Ovary (tissue), 3 donors: ENCODE measurements at regions not wholly inside any gene's neighbourhood (a gene's known extent, or its start where the extent isn't known, plus 50 kb on each side); places are given as distances from the start of the nearest gene placed in this dataset.

Experiments
- CTCF ChIP-seq, 3 donors: fragments of 450-650 bp in 2 of 3; fragments of 200-600 bp in 1 of 3; IDR thresholded peaks; one replicate each; pipeline versions ENCODE4 v1.5.1 to v1.8.0; 2016 to 2022; ENCODE audit warnings: antibody characterized with exemption in 3 of 3, mild to moderate bottlenecking in 1 of 3
- EP300 ChIP-seq: sonication (generic); formaldehyde crosslinking; IDR thresholded peaks from one replicate; pipeline ENCODE4 v1.6.1; 2017; ENCODE audit warnings: antibody characterized with exemption
- POLR2A ChIP-seq: fragments of 450-650 bp; IDR thresholded peaks from one replicate; pipeline ENCODE4 v1.6.1; 2017; ENCODE audit warnings: antibody characterized with exemption, mild to moderate bottlenecking, moderate library complexity
- donor health status: DM: no; HTN: no; CAD: no.

- TF ChIP-seq CTCF (IDR thresholded peaks at IDR 0.05): no peak
- no peak for TF ChIP-seq POLR2A
- TF ChIP-seq EP300: no peak
These were observed 89.7 kb downstream of the NPIPB11 start for GRCh38 chr16:29316761-29317183.
